ENCODE measurements at regions not wholly inside any gene's neighbourhood (a gene's known extent, or its start where the extent isn't known, plus 50 kb on each side); places are given as distances from the start of the nearest gene placed in this dataset.

DNA sequence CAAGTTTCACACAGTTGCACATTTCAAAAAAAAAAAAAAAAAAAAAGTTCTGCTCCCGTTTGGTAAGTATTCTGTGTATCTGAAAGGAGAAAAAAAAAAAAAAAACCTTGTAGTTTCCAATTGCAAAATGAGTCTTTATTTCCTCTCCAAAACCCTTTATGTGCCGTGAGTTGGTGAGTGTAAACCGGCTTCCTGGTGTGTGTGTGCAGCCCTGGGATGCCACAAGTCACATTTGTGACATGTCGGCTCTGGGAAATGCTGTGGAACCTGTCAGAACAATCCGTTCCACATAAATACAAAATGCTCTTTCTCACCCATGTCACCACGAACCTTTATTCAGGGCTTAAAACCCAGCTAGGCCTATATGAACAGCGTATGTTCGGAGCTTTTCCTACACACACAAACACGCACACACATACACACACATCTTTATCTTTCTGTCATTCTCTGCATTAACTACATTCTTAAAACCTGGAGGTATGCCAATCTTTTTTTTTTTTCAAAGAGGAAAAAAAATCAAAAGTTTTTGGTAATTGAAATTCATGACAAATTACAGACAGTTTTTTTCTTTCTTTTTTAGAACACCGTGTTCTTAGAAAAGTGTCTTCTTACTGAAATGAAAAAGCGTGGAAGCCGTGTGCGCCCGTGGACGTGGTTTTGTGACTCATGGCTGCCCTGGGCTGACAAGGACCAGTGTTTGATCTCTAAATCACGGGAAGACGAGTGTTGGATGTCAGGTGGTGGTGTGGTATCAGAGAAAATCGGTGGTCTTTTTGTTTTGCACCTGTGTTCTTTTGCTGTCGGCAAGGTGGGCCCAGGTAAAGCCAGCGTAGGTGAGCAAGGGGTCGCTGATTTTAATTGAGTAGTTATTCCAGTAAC, 612.0 kb downstream of the VRK1 start (continued):
- TF ChIP-seq SMC3 (IDR thresholded peaks at IDR 0.05; ENCODE audit: low read depth, low read length) (no peak), CHD2 (IDR thresholded peaks at IDR 0.05; ENCODE audit: low read length, partially characterized antibody) (no peak), YY1 (IDR thresholded peaks at IDR 0.05; ENCODE audit: low read depth) (no peak), MEF2A (IDR thresholded peaks at IDR 0.05; ENCODE audit: borderline replicate concordance, low read depth) (no peak), MXI1 (IDR thresholded peaks at IDR 0.05; ENCODE audit: low read depth, low read length) (no peak), REST (IDR thresholded peaks at IDR 0.05; ENCODE audit: low read depth, low read length) (no peak)

- Histone ChIP-seq H3K4me1 (ENCODE audit: control insufficient read depth in 1 of 2, insufficient read depth in 2 of 2, low read depth in 1 of 2, low read length in 1 of 2) (peaks cover 0 to 6% of the 10 kb centered on the region in 2 experiments; a peak in 1 of 4 replicates), H3K9me2 (no peaks in the 10 kb centered on the region), H3K27me3 (ENCODE audit: insufficient read depth) (peaks cover 47% of the 10 kb centered on the region), H4K20me1 (ENCODE audit: insufficient read depth) (no peaks in the 10 kb centered on the region), H3K36me3 (replicated peaks in 1 of 2; ENCODE audit: control insufficient read depth in 1 of 2, insufficient read depth in 2 of 2, low read length in 1 of 2) (no peaks in the 10 kb centered on the region), H3K9ac (no peak overlapping the region), H3K4me2 (no peak overlapping the region), H3F3A (replicated peaks; ENCODE audit: insufficient read depth) (peaks cover 3% of the 10 kb centered on the region), H3K27ac (ENCODE audit: low read depth in 2 of 2, low read length in 1 of 2) (no peak overlapping the region), H3K9me3 (no peaks in the 10 kb centered on the region), H3K4me3 (ENCODE audit: low read depth in 2 of 2, low read length in 1 of 2) (no peak overlapping the region), H2AFZ (ENCODE audit: low read depth) (no peak overlapping the region), H3K79me2 (ENCODE audit: insufficient read depth) (no peaks in the 10 kb centered on the region)
- POLR2A ChIA-PET = no interaction called here
- 6% methylated on average over 13 of the region's 13 CpGs for WGBS (ENCODE audit: low lambda C conversion rate)
- TF ChIP-seq CTCF (IDR thresholded peaks at IDR 0.05) (0 out of 2 replicates have a peak, but pooled peaks have one; percentile 11), MXI1 (IDR thresholded peaks at IDR 0.05; ENCODE audit: low read depth, low read length) (no peak), MAX (IDR thresholded peaks at IDR 0.05; ENCODE audit: low read depth) (no peak), ELF1 (IDR thresholded peaks at IDR 0.05) (no peak), RCOR1 (IDR thresholded peaks at IDR 0.05; ENCODE audit: low read length) (no peak), NFIC (IDR thresholded peaks at IDR 0.05; ENCODE audit: borderline replicate concordance) (no peak)
- CTCF ChIA-PET = no interaction called here
- DNase-seq = no peak
Measured at GRCh38 chr14:97410667-97411620, 613.8 kb downstream of the VRK1 start.

Data from SK-N-SH (cell line).